K562 (cell line): ENCODE measurements at regions not wholly inside any gene's neighbourhood (a gene's known extent, or its start where the extent isn't known, plus 50 kb on each side); places are given as distances from the start of the nearest gene placed in this dataset.

ENCODE experiments used
- ATAC-seq: fragments of 200-7000 bp; cut with Tn5 transposase; 3 replicates; pipeline ENCODE4 v1.9.1; 2020; ENCODE audit warnings: moderate library complexity
- BruUV-seq: library from RNA; stranded (reverse); fragments of 400-500 nt; replicated peaks from 2 replicates; lab custom pipeline; 2021; lab: Mats Ljungman, UMichigan
- CTCF ChIA-PET: fragments of 300-600 bp; formaldehyde crosslinking; extraction: SDS; loops from one replicate; lab custom pipeline; 2021; ENCODE audit warnings: low intra/inter-chr PET ratio; lab: Yijun Ruan, JAX
- POLR2A ChIA-PET: fragments of 300-600, 350-650 bp; sonication (Branson Sonifier 250); formaldehyde crosslinking; extraction: SDS; loops from one replicate; lab custom pipeline; 2021; ENCODE audit warnings: antibody characterized with exemption, inconsistent platforms; lab: Yijun Ruan, JAX
- DNase-seq, 4 experiments: peaks; one replicate each; pipeline versions ENCODE4 v3.0.0 to v3.0.0-alpha.2; 2011 to 2018; ENCODE audit warnings: low spot score in 3 of 4, mixed read lengths in 3 of 4; ENCODE audit errors: extremely low read depth in 1 of 4
- FAIRE-seq: peaks from 2 replicates; lab custom pipeline; 2011; peaks lifted over from hg19 to GRCh38; lab: Jason Lieb, UNC
- H2AFZ ChIP-seq: 2 replicates; pipeline ENCODE4 v1.6.0; 2011; ENCODE audit warnings: low read depth, low read length, control low read depth, inconsistent platforms
- H3K27ac ChIP-seq: fragments of 200-600 bp; 3 replicates; pipeline ENCODE4 v1.8.0; 2011; ENCODE audit warnings: low read depth, mild to moderate bottlenecking, control low read depth, inconsistent platforms, low read length, moderate library complexity, mixed read lengths; ENCODE audit errors: extremely low read depth
- H3K27me3 ChIP-seq, 2 experiments: fragments of 300-600 bp in 1 of 2; 2 replicates in 1 of 2; 3 replicates in 1 of 2; pipeline versions ENCODE4 v1.6.0 to v1.8.0; 2011; ENCODE audit warnings: inconsistent platforms in 2 of 2, low read length in 2 of 2, mild to moderate bottlenecking in 1 of 2, mixed read lengths in 1 of 2, moderate library complexity in 1 of 2; ENCODE audit not compliant: control insufficient read depth in 2 of 2, insufficient read depth in 2 of 2
- H3K36me3 ChIP-seq: fragments of 300-600 bp; 3 replicates; pipeline ENCODE4 v1.8.0; 2011; ENCODE audit warnings: mild to moderate bottlenecking, low read length, inconsistent platforms; ENCODE audit not compliant: control insufficient read depth, insufficient read depth
- H3K4me1 ChIP-seq, 2 experiments: fragments of 200-600 bp in 1 of 2; replicated peaks in 1 of 2; 2 replicates in 1 of 2; 3 replicates in 1 of 2; pipeline versions ENCODE4 v1.5.1 to v1.8.0; 2011; ENCODE audit warnings: inconsistent platforms in 2 of 2, low read length in 2 of 2, mild to moderate bottlenecking in 1 of 2, mixed read lengths in 1 of 2, moderate library complexity in 1 of 2; ENCODE audit not compliant: control insufficient read depth in 2 of 2, insufficient read depth in 2 of 2
- H3K4me2 ChIP-seq: 2 replicates; pipeline ENCODE4 v1.6.1; 2011; ENCODE audit warnings: low read length, control low read depth, inconsistent platforms, mixed read lengths; ENCODE audit not compliant: insufficient read depth
- H3K4me3 ChIP-seq: fragments of 200-600 bp; sonication (generic), shearing (Covaris generic); 2 replicates; pipeline ENCODE4 v1.5.1; 2016; ENCODE audit warnings: control low read depth, inconsistent platforms
- H3K79me2 ChIP-seq: fragments of 200-600 bp; 3 replicates; pipeline ENCODE4 v1.8.0; 2011; ENCODE audit warnings: low read length, inconsistent platforms; ENCODE audit not compliant: control insufficient read depth, insufficient read depth
- H3K9ac ChIP-seq, 2 experiments: 2 replicates each; pipeline versions ENCODE4 v1.6.0 to v1.6.1; 2011; ENCODE audit warnings: low read depth in 2 of 2, low read length in 2 of 2, control low read depth in 1 of 2, inconsistent platforms in 1 of 2, mild to moderate bottlenecking in 1 of 2, mixed read lengths in 1 of 2; ENCODE audit not compliant: insufficient read depth in 1 of 2
- H3K9me1 ChIP-seq: one replicate; pipeline ENCODE4 v1.6.0; 2011; ENCODE audit warnings: inconsistent platforms, mild to moderate bottlenecking, low read length, moderate library complexity; ENCODE audit not compliant: control insufficient read depth, insufficient read depth
- H3K9me3 ChIP-seq: replicated peaks from 2 replicates; pipeline ENCODE4 v1.5.1; 2011; ENCODE audit warnings: low read depth, low read length, inconsistent platforms; ENCODE audit not compliant: control insufficient read depth, insufficient read depth
- H4K20me1 ChIP-seq: replicated peaks from 2 replicates; pipeline ENCODE4 v1.6.1; 2011; ENCODE audit warnings: low read length, inconsistent platforms, mixed read lengths; ENCODE audit not compliant: control insufficient read depth, insufficient read depth
- CEBPG ChIP-seq, 3 experiments: fragments of 200-800 bp in 1 of 3; sonication (Bioruptor generic) in 1 of 3; sonication (generic) in 1 of 3; formaldehyde crosslinking in 1 of 3; IDR thresholded peaks in 2 of 3; conservative IDR thresholded peaks in 1 of 3; 2 replicates each; pipeline versions ENCODE4 v1.6.1 to v1.8.0; 2016 to 2022; ENCODE audit warnings: missing compliant biosample characterization in 2 of 3, missing genetic modification characterization in 2 of 3, mild to moderate bottlenecking in 1 of 3, missing genetic modification reagents in 1 of 3
- JUN ChIP-seq, 2 experiments: sonication (generic) in 1 of 2; formaldehyde crosslinking in 1 of 2; IDR thresholded peaks; 2 replicates each; pipeline versions ENCODE4 v1.6.1 to v1.8.0; 2012 to 2022; ENCODE audit warnings: borderline replicate concordance in 2 of 2, mild to moderate bottlenecking in 2 of 2, improper control_type of control experiment in 1 of 2, low read depth in 1 of 2, low read length in 1 of 2, missing genetic modification reagents in 1 of 2
- KDM2B ChIP-seq: fragments of 250-450 bp; sonication (Bioruptor Pico); IDR thresholded peaks from 2 replicates; pipeline ENCODE4 v1.8.0; 2021; ENCODE audit warnings: mild to moderate bottlenecking, moderate library complexity
- MYNN ChIP-seq, 2 experiments: sonication (generic); formaldehyde crosslinking in 1 of 2; IDR thresholded peaks; 2 replicates each; pipeline versions ENCODE4 v1.5.0 to v1.6.1; 2016 to 2020; ENCODE audit warnings: antibody characterized with exemption in 1 of 2, missing genetic modification reagents in 1 of 2
- PHF20 ChIP-seq: fragments of 450-650 bp; IDR thresholded peaks from 2 replicates; pipeline ENCODE4 v1.6.1; 2018; ENCODE audit not compliant: partially characterized antibody
- PREB ChIP-seq: sonication (generic); formaldehyde crosslinking; IDR thresholded peaks from 2 replicates; pipeline ENCODE4 v1.8.1; 2023; ENCODE audit warnings: mild to moderate bottlenecking, missing genetic modification reagents
- RBM14 ChIP-seq: fragments of 200-400 bp; formaldehyde crosslinking; IDR thresholded peaks from 2 replicates; pipeline ENCODE4 v1.6.1; 2018; ENCODE audit warnings: low read depth, mild to moderate bottlenecking, low read length, moderate library complexity, borderline replicate concordance; ENCODE audit not compliant: insufficient read depth
- SP1 ChIP-seq: sonication (generic); formaldehyde crosslinking; IDR thresholded peaks from 2 replicates; pipeline ENCODE4 v1.8.1; 2022; ENCODE audit warnings: mild to moderate bottlenecking, missing genetic modification reagents
- ZNF146 ChIP-seq: IDR thresholded peaks from one replicate; pipeline ENCODE4 v1.6.1; 2018; ENCODE audit warnings: missing compliant biosample characterization; ENCODE audit not compliant: unreplicated experiment
- ZNF184 ChIP-seq: sonication (generic); formaldehyde crosslinking; IDR thresholded peaks from 2 replicates; pipeline ENCODE4 v1.5.0; 2020; ENCODE audit warnings: missing genetic modification reagents
- ZNF280A ChIP-seq: fragments of 450-650 bp; IDR thresholded peaks from 2 replicates; pipeline ENCODE4 v1.6.1; 2018; ENCODE audit warnings: mild to moderate bottlenecking, low read depth; ENCODE audit not compliant: partially characterized antibody
- ZNF764 ChIP-seq: fragments of 250-450 bp; sonication (Bioruptor Pico); IDR thresholded peaks from 2 replicates; pipeline ENCODE4 v1.4.0; 2020; ENCODE audit warnings: low read depth, mild to moderate bottlenecking, moderate library complexity
- ZNF830 ChIP-seq: fragments of 250-450 bp; sonication (Bioruptor Pico); IDR thresholded peaks from 2 replicates; pipeline ENCODE4 v1.5.0; 2021; ENCODE audit warnings: mild to moderate bottlenecking
- in situ Hi-C: fragments of 300-500 bp; cut with MboI; formaldehyde crosslinking; loops from 4 replicates; pipeline ENCODE4 v1.15.0; 2018; ENCODE audit warnings: inconsistent platforms, mixed read lengths
- intact Hi-C: fragments of 100-400 bp; cut with micrococcal nuclease; formaldehyde crosslinking; loops from 2 replicates; pipeline ENCODE4 v1.14.2; 2022
- TF ChIP-seq, protein P1 (sequence below): fragments of 450-650 bp; formaldehyde crosslinking; conservative IDR thresholded peaks from 2 replicates; pipeline ENCODE4 v1.4.0; 2022; ENCODE audit warnings: mild to moderate bottlenecking, missing genetic modification characterization

DNA sequence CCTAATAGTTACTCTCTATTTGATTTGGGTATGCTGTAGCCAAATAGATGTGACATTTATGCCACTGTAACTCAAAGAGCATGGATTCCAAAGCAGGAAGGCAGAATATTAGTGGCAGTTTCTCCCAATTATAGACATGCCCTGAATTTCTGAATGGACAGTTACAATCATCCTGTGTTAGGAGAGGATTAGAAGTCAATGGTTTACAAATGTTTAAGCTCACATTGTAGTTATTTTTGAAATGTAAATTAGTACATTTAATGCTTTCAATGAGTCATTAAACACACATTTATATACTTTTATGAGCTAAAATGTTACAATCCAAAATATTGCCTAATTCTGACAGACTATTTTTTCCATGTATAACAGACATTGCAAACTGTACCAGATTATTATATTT lies 62.3 kb upstream of the CDH18 start (continued):
- TF ChIP-seq RBM14 = no peak
- no peak for TF ChIP-seq JUN (IDR thresholded peaks at IDR 0.05; ENCODE audit: borderline replicate concordance, low read depth, low read length)
- TF ChIP-seq JUN (CRISPR knock-in tag; IDR thresholded peaks at IDR 0.05; ENCODE audit: borderline replicate concordance) = no peak
- TF ChIP-seq ZNF764 (CRISPR knock-in tag) = no peak
- no peak for TF ChIP-seq ZNF146 (CRISPR knock-in tag)
- no peak for TF ChIP-seq PREB
- no peak for TF ChIP-seq ZNF830 (CRISPR knock-in tag)
- TF ChIP-seq ZNF184 (CRISPR knock-in tag) = no peak
- TF ChIP-seq ZNF280A = no peak

GRCh38 chr5:20044460-20044859 lies 56.5 kb upstream of the CDH18 start:
- Histone ChIP-seq H4K20me1 (no peaks in the 10 kb centered on the region), H3K27ac (no peak overlapping the region), H3K36me3 (no peaks in the 10 kb centered on the region), H2AFZ (no peak overlapping the region), H3K4me3 (no peak overlapping the region), H3K27me3 (no peaks in the 10 kb centered on the region), H3K9ac (no peak overlapping the region), H3K4me2 (no peak overlapping the region), H3K9me3 (no peaks in the 10 kb centered on the region), H3K79me2 (no peaks in the 10 kb centered on the region), H3K4me1 (no peaks in the 10 kb centered on the region), H3K9me1 (no peaks in the 10 kb centered on the region)
- intact Hi-C loops (no loop called here), in situ Hi-C loops (no loop called here)
- no TSS peak for BruUV-seq
- ATAC-seq (no peak), DNase-seq (no peak), FAIRE-seq (no peak)
- ChIA-PET CTCF (no interaction called here), POLR2A (no interaction called here)
- TF ChIP-seq, protein P1, sequence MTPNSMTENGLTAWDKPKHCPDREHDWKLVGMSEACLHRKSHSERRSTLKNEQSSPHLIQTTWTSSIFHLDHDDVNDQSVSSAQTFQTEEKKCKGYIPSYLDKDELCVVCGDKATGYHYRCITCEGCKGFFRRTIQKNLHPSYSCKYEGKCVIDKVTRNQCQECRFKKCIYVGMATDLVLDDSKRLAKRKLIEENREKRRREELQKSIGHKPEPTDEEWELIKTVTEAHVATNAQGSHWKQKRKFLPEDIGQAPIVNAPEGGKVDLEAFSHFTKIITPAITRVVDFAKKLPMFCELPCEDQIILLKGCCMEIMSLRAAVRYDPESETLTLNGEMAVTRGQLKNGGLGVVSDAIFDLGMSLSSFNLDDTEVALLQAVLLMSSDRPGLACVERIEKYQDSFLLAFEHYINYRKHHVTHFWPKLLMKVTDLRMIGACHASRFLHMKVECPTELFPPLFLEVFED (CRISPR knock-in tag) = no peak
- TF ChIP-seq CEBPG (CRISPR knock-in tag; IDR thresholded peaks at IDR 0.05) = no peak
- no peak for TF ChIP-seq CEBPG (tag; conservative IDR thresholded peaks at IDR 0.05 in 1 of 2, IDR thresholded peaks at IDR 0.05 in 1 of 2)
- TF ChIP-seq PHF20 = no peak
- TF ChIP-seq KDM2B (CRISPR knock-in tag) = no peak
- no peak for TF ChIP-seq SP1 (CRISPR knock-in tag)
- TF ChIP-seq MYNN (IDR thresholded peaks at IDR 0.05) = no peak
- no peak for TF ChIP-seq MYNN (CRISPR knock-in tag; IDR thresholded peaks at IDR 0.05)
